Ascending aorta (tissue), 2 donors: ENCODE measurements at regions not wholly inside any gene's neighbourhood (a gene's known extent, or its start where the extent isn't known, plus 50 kb on each side); places are given as distances from the start of the nearest gene placed in this dataset.

Experiments
- DNase-seq, 2 donors: peaks; one replicate each; pipeline ENCODE4 v3.0.0-alpha.2; 2019; ENCODE audit warnings: low spot score in 2 of 2
- H3K27ac ChIP-seq, 2 donors: fragments of 200-600 bp; sonication (generic); one replicate each; pipeline ENCODE4 v1.5.1; 2016 to 2017; ENCODE audit warnings: mild to moderate bottlenecking in 1 of 2
- H3K27me3 ChIP-seq: fragments of 200-600 bp; sonication (generic); one replicate; pipeline ENCODE4 v1.5.1; 2017
- H3K36me3 ChIP-seq, 2 donors: fragments of 200-600 bp; sonication (generic); one replicate each; pipeline ENCODE4 v1.5.1; 2016
- H3K4me1 ChIP-seq, 2 donors: fragments of 200-600 bp; sonication (generic); one replicate each; pipeline ENCODE4 v1.5.1; 2016 to 2017; ENCODE audit warnings: mild to moderate bottlenecking in 1 of 2
- H3K4me3 ChIP-seq, 2 donors: fragments of 200-600 bp; sonication (generic); one replicate each; pipeline ENCODE4 v1.5.1; 2016 to 2017; ENCODE audit warnings: mild to moderate bottlenecking in 1 of 2
- H3K9me3 ChIP-seq, 2 donors: fragments of 200-600 bp; sonication (generic); one replicate each; pipeline ENCODE4 v1.5.1; 2016
- CTCF ChIP-seq, 3 experiments: fragments of 200-600 bp in 2 of 3; fragments of 450-650 bp in 1 of 3; sonication (generic) in 2 of 3; IDR thresholded peaks; one replicate each; pipeline ENCODE4 v1.5.1; 2016 to 2019; ENCODE audit warnings: antibody characterized with exemption in 3 of 3, mild to moderate bottlenecking in 1 of 3, moderate library complexity in 1 of 3
- intact Hi-C: fragments of 100-400 bp; cut with DNase I; formaldehyde crosslinking; loops from one replicate; pipeline ENCODE4 v1.15.1; 2023

- Histone ChIP-seq H3K36me3 (no peaks in the 10 kb centered on the region), H3K4me1 (no peaks in the 10 kb centered on the region), H3K9me3 (no peaks in the 10 kb centered on the region), H3K4me3 (no peak overlapping the region), H3K27ac (no peak overlapping the region), H3K27me3 (no peaks in the 10 kb centered on the region)
- DNase-seq: no peak
- no peak for TF ChIP-seq CTCF (IDR thresholded peaks at IDR 0.05)
- intact Hi-C loops: no loop called here
Observed at GRCh38 chr5:24042688-24043087, 535.3 kb downstream of the PRDM9 start.

- no peaks in the 10 kb centered on the region for H3K9me3 ChIP-seq
- no peak overlapping the region for H3K27ac ChIP-seq
- H3K27me3 ChIP-seq: no peaks in the 10 kb centered on the region
- no peaks in the 10 kb centered on the region for H3K4me1 ChIP-seq
- no peak for DNase-seq
- no peaks in the 10 kb centered on the region for H3K36me3 ChIP-seq
- no peak for TF ChIP-seq CTCF (IDR thresholded peaks at IDR 0.05)
- intact Hi-C loops: no loop called here
- no peak overlapping the region for H3K4me3 ChIP-seq
Observed at GRCh38 chr5:24045046-24045445, 537.6 kb downstream of the PRDM9 start.

- DNase-seq: no peak
- Histone ChIP-seq H3K36me3 (no peaks in the 10 kb centered on the region), H3K27ac (no peak overlapping the region), H3K4me1 (no peaks in the 10 kb centered on the region), H3K4me3 (no peak overlapping the region), H3K9me3 (no peaks in the 10 kb centered on the region), H3K27me3 (no peaks in the 10 kb centered on the region)
- TF ChIP-seq CTCF (IDR thresholded peaks at IDR 0.05): no peak
- intact Hi-C loops: no loop called here
Observed at GRCh38 chr5:24053737-24054136, 546.3 kb downstream of the PRDM9 start.

GRCh38 chr5:24059006-24059405 lies 551.6 kb downstream of the PRDM9 start:
- no peak for TF ChIP-seq CTCF (IDR thresholded peaks at IDR 0.05)
- no peaks in the 10 kb centered on the region for H3K9me3 ChIP-seq

GRCh38 chr5:24059716-24060115 lies 552.3 kb downstream of the PRDM9 start:
- Histone ChIP-seq H3K9me3 (no peaks in the 10 kb centered on the region), H3K27ac (no peak overlapping the region), H3K4me1 (no peaks in the 10 kb centered on the region), H3K27me3 (no peaks in the 10 kb centered on the region), H3K4me3 (no peak overlapping the region), H3K36me3 (no peaks in the 10 kb centered on the region)
- intact Hi-C loops: no loop called here
- DNase-seq: no peak
- no peak for TF ChIP-seq CTCF (IDR thresholded peaks at IDR 0.05)

More at GRCh38 chr5:24059006-24059405, 551.6 kb downstream of the PRDM9 start:
- Histone ChIP-seq H3K36me3 (no peaks in the 10 kb centered on the region), H3K27me3 (no peaks in the 10 kb centered on the region), H3K27ac (no peak overlapping the region), H3K4me1 (no peaks in the 10 kb centered on the region), H3K4me3 (no peak overlapping the region)
- intact Hi-C loops: no loop called here
- no peak for DNase-seq

- no peaks in the 10 kb centered on the region for H3K27me3 ChIP-seq
- no peak overlapping the region for H3K4me3 ChIP-seq
- no peaks in the 10 kb centered on the region for H3K36me3 ChIP-seq
- H3K4me1 ChIP-seq: no peaks in the 10 kb centered on the region
- intact Hi-C loops: no loop called here
- H3K9me3 ChIP-seq: no peaks in the 10 kb centered on the region
- H3K27ac ChIP-seq: no peak overlapping the region
- no peak for TF ChIP-seq CTCF (IDR thresholded peaks at IDR 0.05)
- no peak for DNase-seq
Observed at GRCh38 chr5:24065779-24066178, 558.4 kb downstream of the PRDM9 start.
